Pancreas (tissue), 10 donors: ENCODE measurements at regions not wholly inside any gene's neighbourhood (a gene's known extent, or its start where the extent isn't known, plus 50 kb on each side); places are given as distances from the start of the nearest gene placed in this dataset.
"Not testable (repeated sequence)": the region's sequence is repeated elsewhere in the genome, so short reads cannot be mapped to it uniquely, and the experiment has no call there.

ENCODE experiments used
- ATAC-seq, 4 donors: fragments of 200-7000 bp; cut with Tn5 transposase; one replicate each; pipeline versions ENCODE4 v1.8.0 to v1.9.1; 2020; ENCODE audit warnings: mild to moderate bottlenecking in 4 of 4, moderate library complexity in 4 of 4
- DNase-seq, 6 donors: peaks; one replicate each; pipeline ENCODE4 v3.0.0-alpha.2; 2020
- FAIRE-seq: peaks from 2 replicates; lab custom pipeline; 2012; peaks lifted over from hg19 to GRCh38; lab: Jason Lieb, UNC
- H3K27ac ChIP-seq, 4 donors: fragments of 200-600 bp; sonication (generic); 1 replicate in 3 of 4; 2 replicates in 1 of 4; pipeline versions ENCODE4 v1.5.0 to v1.8.0; 2020
- H3K27me3 ChIP-seq, 4 donors: fragments of 200-600 bp; one replicate each; pipeline ENCODE4 v1.8.0; 2021
- H3K36me3 ChIP-seq, 3 donors: fragments of 200-600 bp; sonication (generic) in 1 of 3; one replicate each; pipeline versions ENCODE4 v1.5.0 to v1.8.0; 2020 to 2021
- H3K4me1 ChIP-seq, 3 donors: fragments of 200-600 bp; one replicate each; pipeline ENCODE4 v1.8.0; 2021
- H3K4me3 ChIP-seq, 4 donors: fragments of 200-600 bp; sonication (generic) in 2 of 4; one replicate each; pipeline versions ENCODE4 v1.5.0 to v1.8.0; 2020 to 2021
- H3K9me3 ChIP-seq, 4 donors: fragments of 200-600 bp; one replicate each; pipeline ENCODE4 v1.8.0; 2021
- WGBS, 2 donors: extraction: QIAGEN DNeasy Blood & Tissue Kit; methylation state at CpG; one replicate each; pipeline ENCODE4 v1.1.7; 2013; 5-methylcytosine and 5-hydroxymethylcytosine counted together
- intact Hi-C, 3 donors: fragments of 100-400 bp; cut with DNase I; formaldehyde crosslinking; loops; one replicate each; pipeline versions ENCODE4 v1.11.1 to v1.14.2; 2022
- TF ChIP-seq, protein P1 (sequence below), 4 donors: fragments of 200-600 bp; sonication (generic) in 3 of 4; IDR thresholded peaks; one replicate each; pipeline versions ENCODE4 v1.5.0 to v1.8.0; 2021; ENCODE audit warnings: antibody characterized with exemption in 4 of 4
- donor health status: healthy with polysubstance abuse.
- donor health status: DM: no; HTN: no; CAD: no; lungs with moderate emphysema.
- donor health status: DM: no; HTN: no; CAD: no.
- donor health status: control.
- donor health status: control.
- donor health status: Bipolar disorder and iron deficiency.
- donor health status: DM: yes; HTN: yes; CAD: no.
- donor health status: DM: no; HTN: no; CAD: no.
- donor health status: DM: no; HTN: no; CAD: no.
- donor health status: DM: yes; HTN: yes; CAD: no.

DNA sequence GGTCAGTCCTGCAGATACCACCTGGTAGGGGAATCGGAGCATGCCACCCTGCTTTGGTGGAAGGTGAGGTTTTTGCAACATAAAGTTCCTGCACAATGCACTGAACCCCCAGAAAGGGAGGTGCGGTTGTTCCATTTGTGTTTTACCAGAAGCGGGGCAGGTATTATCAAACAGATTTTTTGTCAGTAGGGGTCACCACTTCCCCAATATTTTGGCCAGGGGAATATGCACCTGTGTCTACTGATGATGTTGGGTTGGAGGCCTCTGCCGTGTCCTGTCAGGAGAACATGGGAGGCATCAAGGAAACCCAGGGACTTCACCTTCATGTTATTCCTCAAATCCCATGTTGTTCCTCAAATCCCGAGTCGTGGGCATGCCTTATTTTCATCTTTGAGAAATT lies 438.7 kb downstream of the NTRK2 start:
- DNase-seq, result no peak
- H3K27ac ChIP-seq, result no peak overlapping the region
- H3K9me3 ChIP-seq, result no peaks in the 10 kb centered on the region
- intact Hi-C loops, result no loop called here
- no peaks in the 10 kb centered on the region for H3K27me3 ChIP-seq
- H3K4me1 ChIP-seq, result no peaks in the 10 kb centered on the region
- no peaks in the 10 kb centered on the region for H3K36me3 ChIP-seq
- H3K4me3 ChIP-seq, result no peak overlapping the region
- TF ChIP-seq, protein P1, sequence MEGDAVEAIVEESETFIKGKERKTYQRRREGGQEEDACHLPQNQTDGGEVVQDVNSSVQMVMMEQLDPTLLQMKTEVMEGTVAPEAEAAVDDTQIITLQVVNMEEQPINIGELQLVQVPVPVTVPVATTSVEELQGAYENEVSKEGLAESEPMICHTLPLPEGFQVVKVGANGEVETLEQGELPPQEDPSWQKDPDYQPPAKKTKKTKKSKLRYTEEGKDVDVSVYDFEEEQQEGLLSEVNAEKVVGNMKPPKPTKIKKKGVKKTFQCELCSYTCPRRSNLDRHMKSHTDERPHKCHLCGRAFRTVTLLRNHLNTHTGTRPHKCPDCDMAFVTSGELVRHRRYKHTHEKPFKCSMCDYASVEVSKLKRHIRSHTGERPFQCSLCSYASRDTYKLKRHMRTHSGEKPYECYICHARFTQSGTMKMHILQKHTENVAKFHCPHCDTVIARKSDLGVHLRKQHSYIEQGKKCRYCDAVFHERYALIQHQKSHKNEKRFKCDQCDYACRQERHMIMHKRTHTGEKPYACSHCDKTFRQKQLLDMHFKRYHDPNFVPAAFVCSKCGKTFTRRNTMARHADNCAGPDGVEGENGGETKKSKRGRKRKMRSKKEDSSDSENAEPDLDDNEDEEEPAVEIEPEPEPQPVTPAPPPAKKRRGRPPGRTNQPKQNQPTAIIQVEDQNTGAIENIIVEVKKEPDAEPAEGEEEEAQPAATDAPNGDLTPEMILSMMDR (IDR thresholded peaks at IDR 0.05), result no peak
- 75 to 84% methylated on average over 6 of the region's 6 CpGs for WGBS, 2 donors
- no peak for ATAC-seq
- FAIRE-seq, result no peak

DNA sequence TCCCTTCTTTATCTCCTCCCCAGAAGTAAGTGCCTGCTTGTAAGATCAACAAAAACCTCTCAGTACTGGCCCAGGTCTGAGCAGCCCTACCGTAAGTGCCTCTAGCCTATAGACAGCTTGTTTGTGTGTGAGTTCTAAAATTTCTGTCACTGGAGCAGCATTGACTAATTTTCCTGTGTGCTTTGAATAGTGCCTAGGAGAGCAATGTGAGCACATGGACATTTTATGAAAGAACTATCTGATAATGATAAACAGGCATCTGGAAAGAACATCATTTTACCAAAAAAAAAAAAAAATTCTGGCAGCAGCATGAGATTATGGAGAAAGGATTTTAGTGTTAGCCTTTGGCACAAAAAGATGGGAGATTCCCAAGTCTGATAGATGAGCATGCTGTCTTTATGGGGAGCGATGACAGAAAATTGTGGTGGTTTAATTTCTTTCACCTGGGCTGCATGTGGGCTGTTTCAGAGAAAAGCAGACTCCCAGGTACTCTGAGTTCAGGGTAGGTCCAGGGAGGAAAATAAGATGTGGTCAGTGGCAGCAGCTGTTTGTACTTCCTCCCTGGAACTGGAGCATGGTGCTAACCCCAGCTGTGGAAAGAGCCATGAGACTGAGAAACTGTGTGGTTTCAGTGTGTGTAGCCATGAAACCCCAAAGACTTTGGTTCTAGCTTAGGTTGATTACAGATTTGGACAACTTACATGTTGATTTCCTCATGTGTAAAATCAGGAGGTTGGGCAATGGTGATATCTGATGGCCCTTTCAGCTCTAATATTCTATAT lies 419.9 kb downstream of the NTRK2 start:
- intact Hi-C loops, result no loop called here
- 54 to 69% methylated on average over 2 of the region's 2 CpGs for WGBS, 2 donors
- TF ChIP-seq, protein P1 (IDR thresholded peaks at IDR 0.05), result no peak

DNA sequence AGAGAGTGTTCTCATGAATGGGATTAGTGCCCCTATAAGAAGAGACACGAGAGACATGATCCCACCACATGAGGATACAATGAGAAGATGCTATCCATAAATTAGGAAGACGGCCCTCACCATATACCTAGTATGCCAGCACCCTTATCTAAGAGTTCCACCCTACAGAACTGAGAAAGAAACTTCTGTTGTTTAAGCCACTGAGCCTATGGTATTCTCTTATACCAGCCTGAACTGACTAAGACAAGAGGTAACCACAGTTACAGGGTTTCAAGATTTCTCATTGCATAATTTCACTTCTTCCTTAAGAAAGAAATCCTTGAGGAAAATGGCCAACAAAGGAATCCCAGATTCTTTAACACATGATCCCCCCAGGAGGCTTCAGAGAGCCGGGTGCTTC lies 412.4 kb downstream of the NTRK2 start:
- H3K27ac ChIP-seq, result no peak overlapping the region
- FAIRE-seq, result no peak
- WGBS, 2 donors, result 75 to 89% methylated on average over 3 of the region's 3 CpGs
- no peak overlapping the region for H3K4me3 ChIP-seq
- intact Hi-C loops, result no loop called here
- no peaks in the 10 kb centered on the region for H3K4me1 ChIP-seq
- no peaks in the 10 kb centered on the region for H3K27me3 ChIP-seq
- TF ChIP-seq, protein P1 (IDR thresholded peaks at IDR 0.05), result no peak
- ATAC-seq, result no peak
- DNase-seq, result no peak
- H3K9me3 ChIP-seq, result no peaks in the 10 kb centered on the region
- H3K36me3 ChIP-seq, result no peaks in the 10 kb centered on the region

More for the DNA sequence above, 419.9 kb downstream of the NTRK2 start:
- Histone ChIP-seq H3K36me3 (no peaks in the 10 kb centered on the region), H3K27me3 (no peaks in the 10 kb centered on the region), H3K27ac (no peak overlapping the region), H3K9me3 (no peaks in the 10 kb centered on the region), H3K4me1 (no peaks in the 10 kb centered on the region), H3K4me3 (no peak overlapping the region)
- DNase-seq (no peak), ATAC-seq (no peak), FAIRE-seq (no peak)

DNA sequence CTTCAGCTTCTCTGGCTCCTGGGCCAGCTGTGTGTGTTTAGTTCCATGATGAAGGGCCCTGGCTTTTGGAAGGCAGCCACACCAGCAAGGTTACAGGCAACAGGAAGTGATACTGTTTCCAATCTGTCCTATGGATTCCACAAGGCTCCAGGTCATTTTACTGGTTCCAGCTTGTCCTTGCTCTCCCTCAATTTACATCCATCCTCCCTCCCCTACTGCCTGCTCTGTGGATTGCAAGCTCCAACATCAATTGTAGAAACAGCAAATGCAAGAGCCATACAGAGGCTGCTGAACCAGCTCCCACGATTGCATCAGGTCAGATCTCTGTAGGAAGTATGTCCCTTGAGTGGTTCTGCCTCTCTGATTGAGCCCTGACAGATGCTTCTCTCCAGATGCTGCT lies 409.8 kb downstream of the NTRK2 start:
- TF ChIP-seq, protein P1 (IDR thresholded peaks at IDR 0.05), result no peak
- H3K4me1 ChIP-seq, result no peaks in the 10 kb centered on the region

DNA sequence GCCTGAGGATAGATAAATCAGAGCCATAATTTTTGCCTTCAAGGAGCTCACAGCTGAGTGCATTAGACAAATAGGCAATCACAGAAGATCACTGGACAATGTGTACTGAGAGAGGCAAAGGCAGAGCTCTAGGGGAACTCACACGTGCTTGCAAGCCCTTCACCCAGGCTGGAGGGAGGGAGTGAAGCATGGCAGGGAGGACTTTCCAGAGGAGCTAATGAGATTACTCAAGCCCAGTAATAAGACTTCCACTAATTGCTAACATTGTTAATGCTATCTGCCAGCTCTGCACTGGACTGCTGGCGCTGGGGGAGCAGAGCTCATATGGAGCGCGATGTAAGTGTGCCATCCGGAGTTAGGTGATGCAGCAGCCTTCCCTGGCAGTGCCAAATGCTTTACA lies 408.4 kb downstream of the NTRK2 start:
- WGBS, 2 donors, result 80 to 85% methylated on average over 5 of the region's 5 CpGs
- H3K9me3 ChIP-seq, result no peaks in the 10 kb centered on the region
- H3K36me3 ChIP-seq, result no peaks in the 10 kb centered on the region
- TF ChIP-seq, protein P1 (IDR thresholded peaks at IDR 0.05), result no peak
- FAIRE-seq (no peak), ATAC-seq (no peak), DNase-seq (no peak)
- H3K4me3 ChIP-seq, result no peak overlapping the region
- H3K27me3 ChIP-seq, result no peaks in the 10 kb centered on the region
- no peak overlapping the region for H3K27ac ChIP-seq
- intact Hi-C loops, result no loop called here
- H3K4me1 ChIP-seq, result no peaks in the 10 kb centered on the region

More for the DNA sequence above, 409.8 kb downstream of the NTRK2 start:
- no peak for FAIRE-seq
- Histone ChIP-seq H3K36me3 (no peaks in the 10 kb centered on the region), H3K4me3 (no peak overlapping the region), H3K27me3 (no peaks in the 10 kb centered on the region), H3K9me3 (no peaks in the 10 kb centered on the region), H3K27ac (no peak overlapping the region)
- ATAC-seq, result no peak
- DNase-seq, result no peak
- WGBS, 2 donors, result 46 to 68% methylated on average over 1 of the region's 1 CpG
- intact Hi-C loops, result no loop called here

DNA sequence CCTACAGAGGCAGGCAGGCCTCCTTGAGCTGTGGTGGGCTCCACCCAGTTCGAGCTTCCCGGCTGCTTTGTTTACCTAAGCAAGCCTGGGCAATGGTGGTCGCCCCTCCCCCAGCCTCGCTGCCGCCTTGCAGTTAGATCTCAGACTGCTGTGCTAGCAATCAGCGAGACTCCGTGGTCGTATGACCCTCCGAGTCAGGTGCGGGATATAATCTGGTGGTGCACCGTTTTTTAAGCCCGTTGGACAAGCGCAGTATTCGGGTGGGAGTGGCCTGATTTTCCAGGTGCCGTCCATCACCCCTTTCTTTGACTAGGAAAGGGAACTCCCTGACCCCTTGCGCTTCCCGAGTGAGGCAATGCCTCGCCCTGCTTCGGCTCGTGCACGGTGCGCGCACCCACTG lies 407.6 kb downstream of the NTRK2 start:
- H3K27ac ChIP-seq, H3K4me1 ChIP-seq, H3K27me3 ChIP-seq, H3K4me3 ChIP-seq, DNase-seq, FAIRE-seq, H3K9me3 ChIP-seq, H3K36me3 ChIP-seq, ATAC-seq, intact Hi-C loops: not testable (repeated sequence)
- 50 to 87% methylated on average over 10 to 15 of the region's 23 CpGs for WGBS, 2 donors
